SW 1271 (cell line): ENCODE measurements at regions not wholly inside any gene's neighbourhood (a gene's known extent, or its start where the extent isn't known, plus 50 kb on each side); places are given as distances from the start of the nearest gene placed in this dataset.

Experiments used
- DNase-seq, 2 experiments: peaks; one replicate each; lab custom pipeline; 2025; lab: John Stamatoyannopoulos, UW

DNA sequence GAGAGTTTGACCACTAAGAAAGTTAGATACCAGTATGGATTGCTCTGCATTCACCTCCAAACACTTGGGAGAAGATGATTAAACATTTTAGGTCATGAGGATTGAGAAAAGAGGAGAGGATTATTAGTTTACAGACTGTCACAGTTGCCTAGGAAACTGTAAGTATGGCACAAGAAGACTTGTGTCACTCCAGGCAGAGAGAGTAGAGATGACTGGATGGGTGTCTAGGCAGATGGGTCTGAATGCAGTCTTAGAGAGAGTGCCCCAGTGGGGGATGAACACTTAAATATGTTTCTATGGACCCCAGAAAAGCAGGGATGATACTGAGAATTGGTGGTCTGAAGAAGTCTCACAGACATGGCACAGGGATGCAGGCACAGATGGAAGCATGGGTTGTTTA is 477.6 kb upstream of the B3GALT2 start:
- no peak for DNase-seq

GRCh38 chr1:193662030-193662429 is 475.6 kb upstream of the B3GALT2 start:
- DNase-seq, result no peak

DNA sequence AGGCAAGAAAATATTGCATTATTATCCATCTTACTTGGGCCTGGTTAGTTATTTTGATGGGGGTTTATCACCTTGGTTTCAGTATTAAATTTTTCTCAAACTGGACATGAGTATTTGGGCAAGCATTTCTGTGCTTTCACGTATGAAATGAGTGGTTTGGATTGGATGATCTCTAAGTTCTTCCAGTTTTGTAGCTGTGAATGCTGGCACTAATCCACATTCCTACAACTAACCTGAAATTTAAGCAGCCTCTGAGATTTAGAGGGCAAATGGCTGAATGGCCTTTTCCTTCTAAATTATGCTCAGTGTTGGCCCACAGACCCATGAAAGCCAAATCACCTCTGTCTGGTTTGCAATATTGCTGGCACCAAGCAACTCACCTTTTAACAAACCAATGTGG is 475.0 kb upstream of the B3GALT2 start:
- no peak for DNase-seq

GRCh38 chr1:193660428-193660827 is 474.0 kb upstream of the B3GALT2 start:
- DNase-seq, result no peak

DNA sequence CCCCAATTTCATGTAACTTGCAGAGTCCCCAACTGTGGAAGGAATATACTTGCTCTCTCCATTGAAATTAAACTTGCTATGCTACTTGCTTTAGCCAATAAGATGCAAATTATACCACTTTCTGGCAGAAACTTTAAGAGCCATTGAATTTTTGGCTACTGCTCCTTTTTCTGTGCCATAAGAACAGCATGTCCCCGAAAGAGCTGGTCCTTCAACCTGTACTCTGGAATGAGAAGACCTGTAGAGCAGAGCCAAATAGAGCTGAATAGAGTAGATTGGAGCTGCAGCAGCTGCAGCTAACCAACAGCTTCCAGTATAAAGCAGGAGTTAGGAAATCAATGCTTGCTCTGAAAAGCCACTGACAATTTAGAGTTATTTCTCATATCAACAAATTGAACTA is 472.3 kb upstream of the B3GALT2 start:
- DNase-seq, result no peak

GRCh38 chr1:193658081-193658480 is 471.7 kb upstream of the B3GALT2 start:
- no peak for DNase-seq

DNA sequence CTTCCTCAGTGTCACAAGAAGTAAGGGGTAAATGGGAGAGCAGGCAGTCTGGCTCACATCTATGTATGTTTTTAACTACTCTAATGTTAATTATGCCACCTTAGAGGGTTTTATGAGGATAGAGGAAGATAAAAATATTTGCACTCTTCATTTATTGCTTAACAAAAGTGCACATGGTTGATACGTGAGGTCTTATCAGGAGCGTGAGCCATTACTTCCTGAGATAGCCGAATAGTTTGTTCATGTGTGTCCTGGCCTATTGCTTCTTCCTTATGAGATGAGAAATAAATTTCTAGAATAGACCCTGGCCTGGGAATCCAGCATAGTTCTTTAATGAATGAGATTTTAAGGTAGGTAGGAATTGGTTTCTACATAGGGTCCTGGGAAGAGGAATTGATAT is 471.1 kb upstream of the B3GALT2 start:
- DNase-seq, result no peak

GRCh38 chr1:193656841-193657240 is 470.4 kb upstream of the B3GALT2 start:
- no peak for DNase-seq

GRCh38 chr1:193654951-193655735 is 468.7 kb upstream of the B3GALT2 start:
- DNase-seq, result no peak

- DNase-seq, result no peak
Observed at GRCh38 chr1:193649587-193649986, 463.2 kb upstream of the B3GALT2 start.

DNA sequence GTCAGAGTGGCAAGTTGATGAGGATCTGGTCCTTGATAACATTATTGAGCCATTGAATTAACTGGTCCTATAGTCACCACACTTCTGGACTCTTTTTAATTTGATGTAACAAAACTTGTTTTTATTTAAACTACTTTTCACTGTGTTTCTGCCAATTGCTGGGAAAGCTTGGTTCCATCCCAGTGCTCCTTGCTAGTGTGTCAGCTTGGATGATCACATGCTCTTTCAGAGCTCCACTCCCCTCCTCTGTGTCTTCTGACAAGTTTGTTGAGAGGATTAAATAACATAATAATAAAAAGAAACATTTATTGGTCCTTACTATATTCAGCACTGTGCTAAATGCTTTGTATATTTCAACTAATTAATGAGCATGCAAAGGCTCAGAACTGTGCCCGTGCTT is 448.5 kb upstream of the B3GALT2 start:
- DNase-seq, result no peak

DNA sequence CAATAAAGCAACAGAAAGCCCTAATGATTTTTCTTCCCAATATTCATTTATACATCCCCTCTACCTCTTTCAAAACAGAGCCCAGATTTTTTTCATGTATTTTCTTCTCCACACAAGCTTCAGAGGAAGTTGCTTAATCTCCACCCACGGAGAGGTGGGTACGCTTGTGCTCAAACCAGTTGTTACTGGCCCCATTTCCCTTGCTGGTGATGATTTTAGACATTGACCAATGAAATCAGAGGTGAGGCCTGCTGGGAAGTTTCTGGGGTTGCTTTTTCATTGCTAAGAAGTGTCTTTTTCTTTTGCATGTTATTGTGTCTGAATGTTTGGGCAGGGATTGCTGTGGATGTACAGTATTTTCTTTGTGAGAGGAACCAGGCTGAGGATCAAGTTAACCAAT is 448.1 kb upstream of the B3GALT2 start:
- no peak for DNase-seq

- no peak for DNase-seq
Observed at GRCh38 chr1:193633991-193634390, 447.6 kb upstream of the B3GALT2 start.

DNA sequence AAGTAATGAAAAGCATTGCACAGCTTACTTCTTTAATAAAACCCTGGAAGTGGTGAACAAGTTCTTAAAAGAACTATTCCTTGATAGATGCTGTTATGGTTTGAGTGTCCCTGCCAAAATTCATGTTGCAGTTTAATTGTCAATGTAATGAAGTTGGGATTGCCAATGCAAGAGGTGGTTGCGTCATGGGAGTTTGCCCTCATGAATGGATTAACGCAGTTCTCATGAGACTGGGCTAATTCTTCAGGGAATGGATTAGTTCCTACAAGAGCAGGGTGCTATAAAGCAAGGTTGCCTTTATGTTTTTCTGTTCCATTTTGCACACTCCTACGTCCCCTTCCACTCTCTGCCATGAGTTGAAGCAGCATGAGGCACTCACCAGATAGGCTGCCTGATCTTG is 446.7 kb upstream of the B3GALT2 start:
- DNase-seq, result no peak

- DNase-seq, result no peak
Observed at GRCh38 chr1:193631306-193631705, 444.9 kb upstream of the B3GALT2 start.

DNA sequence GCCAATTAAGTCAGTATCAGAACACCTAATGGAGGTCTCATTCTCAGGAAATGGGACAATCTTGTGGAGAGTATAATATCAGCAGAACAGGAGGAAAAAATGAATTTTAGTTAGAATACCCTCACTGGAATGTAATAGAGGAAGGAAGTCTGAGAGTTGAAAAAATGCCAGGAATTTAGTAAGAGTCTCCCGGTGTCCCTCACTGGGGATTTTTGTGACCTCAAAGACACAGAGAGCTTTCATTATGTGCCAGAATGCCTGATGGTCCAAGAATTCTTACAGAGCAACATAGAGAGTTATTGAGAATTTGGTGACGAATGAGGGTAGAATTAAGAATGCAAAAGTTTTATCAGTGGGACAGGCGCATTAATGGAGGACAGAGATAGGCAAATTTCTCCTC is 443.5 kb upstream of the B3GALT2 start:
- no peak for DNase-seq

- DNase-seq, result no peak
Observed at GRCh38 chr1:193626695-193627094, 440.3 kb upstream of the B3GALT2 start.

GRCh38 chr1:193625255-193625654 is 438.8 kb upstream of the B3GALT2 start:
- no peak for DNase-seq

GRCh38 chr1:193619911-193620310 is 433.5 kb upstream of the B3GALT2 start:
- no peak for DNase-seq

GRCh38 chr1:193614817-193615216 is 428.4 kb upstream of the B3GALT2 start:
- no peak for DNase-seq

- no peak for DNase-seq
Observed at GRCh38 chr1:193614275-193614674, 427.9 kb upstream of the B3GALT2 start.

DNA sequence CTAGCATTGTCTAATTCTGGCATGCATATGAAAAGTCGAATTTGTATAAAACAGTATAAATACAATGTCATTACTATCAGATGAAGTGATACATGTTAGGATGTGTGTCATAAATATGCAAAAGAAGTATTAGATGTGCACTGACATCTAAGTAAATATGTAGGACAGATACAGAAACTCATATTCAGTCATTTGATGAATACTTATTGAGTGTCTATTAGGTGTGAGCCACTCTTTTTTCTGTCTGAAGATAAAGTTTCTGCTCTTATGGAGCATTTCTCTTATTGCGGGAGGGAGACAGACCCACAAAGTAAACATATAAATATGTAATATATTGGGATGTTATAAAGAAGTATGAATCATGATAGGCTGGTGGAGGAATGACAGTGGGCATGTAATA is 426.6 kb upstream of the B3GALT2 start:
- DNase-seq, result no peak

DNA sequence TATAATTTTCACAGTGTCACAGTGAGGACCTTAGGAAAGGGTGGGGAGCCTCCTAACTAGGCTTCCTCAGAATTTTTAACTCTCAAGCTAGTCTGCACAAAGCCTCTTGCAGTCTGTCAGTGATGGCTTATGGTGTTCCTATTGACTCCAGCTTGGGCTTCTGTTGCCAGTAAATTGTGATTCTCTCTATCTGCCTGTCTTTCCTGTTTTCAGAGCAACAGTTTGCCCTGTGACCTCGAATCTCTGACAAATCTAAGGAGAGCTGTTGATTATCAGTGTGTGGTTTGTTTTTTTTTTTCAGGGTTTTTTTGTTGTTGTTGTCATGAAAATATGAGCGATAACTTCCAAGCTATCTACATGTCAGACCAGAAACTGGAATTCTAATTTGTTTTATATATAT is 423.2 kb upstream of the B3GALT2 start:
- no peak for DNase-seq

DNA sequence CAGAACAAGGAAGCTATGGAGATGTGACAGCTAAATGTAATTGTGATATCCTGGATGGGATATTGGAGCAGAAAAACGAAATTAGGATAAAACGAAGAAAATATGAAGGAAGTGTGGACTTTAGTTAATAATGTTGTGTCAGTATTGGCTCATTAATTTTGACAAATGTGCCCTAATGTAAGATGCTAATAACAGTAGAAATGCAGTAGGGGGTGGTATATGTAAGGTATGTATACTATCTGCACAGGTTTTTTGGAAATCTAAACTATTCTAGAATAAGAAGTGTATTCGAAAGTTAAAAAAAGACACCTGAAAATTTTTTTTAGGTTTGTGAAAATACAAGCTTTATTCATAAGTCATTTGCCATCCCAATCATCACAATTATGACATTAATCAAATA is 421.4 kb upstream of the B3GALT2 start:
- DNase-seq, result no peak
